GM18505 (cell line): ENCODE measurements at regions not wholly inside any gene's neighbourhood (a gene's known extent, or its start where the extent isn't known, plus 50 kb on each side); places are given as distances from the start of the nearest gene placed in this dataset.

ENCODE experiments used
- ATAC-seq: cut with Tn5 transposase; IDR thresholded peaks from one replicate; pipeline ENCODE4 v1.9.1; 2021; ENCODE audit not compliant: unreplicated experiment
- POLR2A ChIP-seq: IDR thresholded peaks from 4 replicates; pipeline ENCODE4 v1.6.1; 2011; ENCODE audit warnings: borderline replicate concordance; ENCODE audit not compliant: insufficient read depth, insufficient read length; ENCODE audit errors: extremely low read depth

DNA sequence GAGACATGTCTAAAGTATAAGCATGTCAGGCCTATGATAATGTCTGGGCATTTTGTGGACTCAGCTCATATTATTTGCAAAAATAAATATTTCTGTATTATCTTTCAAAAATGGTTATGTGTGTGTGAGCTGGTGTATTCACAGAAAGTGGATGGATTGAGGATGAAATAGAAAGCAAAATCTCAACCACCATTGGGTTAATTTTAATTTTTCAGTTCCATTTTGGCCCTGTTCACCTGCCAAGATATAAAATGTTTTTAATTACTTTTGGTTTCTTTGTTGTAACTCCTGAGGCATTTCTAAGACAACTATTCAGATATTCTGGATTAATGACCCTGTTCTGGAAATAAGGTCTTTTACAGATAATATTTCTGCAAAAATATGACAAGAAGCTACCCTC, 232.7 kb upstream of the PPFIA2 start:
- ATAC-seq = no peak
- no peak for TF ChIP-seq POLR2A

DNA sequence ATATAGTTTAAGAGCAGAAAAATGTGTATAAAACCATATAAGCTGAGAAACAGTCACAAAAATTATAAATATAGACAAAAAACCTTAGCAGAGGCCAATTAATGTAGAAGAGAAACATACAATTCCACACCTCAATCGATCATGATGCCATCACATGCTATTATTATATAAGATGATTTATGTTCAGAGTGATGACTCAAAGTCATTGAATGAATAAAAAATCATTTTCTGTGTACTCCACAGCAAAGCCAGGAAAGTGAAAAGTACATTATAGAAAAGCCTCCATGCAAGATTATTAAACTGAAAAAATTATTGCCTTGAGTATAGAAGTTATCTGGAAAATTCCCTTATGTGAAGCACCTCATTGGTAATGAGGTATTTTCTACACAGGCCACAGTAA, 229.2 kb upstream of the PPFIA2 start:
- no peak for ATAC-seq
- no peak for TF ChIP-seq POLR2A

DNA sequence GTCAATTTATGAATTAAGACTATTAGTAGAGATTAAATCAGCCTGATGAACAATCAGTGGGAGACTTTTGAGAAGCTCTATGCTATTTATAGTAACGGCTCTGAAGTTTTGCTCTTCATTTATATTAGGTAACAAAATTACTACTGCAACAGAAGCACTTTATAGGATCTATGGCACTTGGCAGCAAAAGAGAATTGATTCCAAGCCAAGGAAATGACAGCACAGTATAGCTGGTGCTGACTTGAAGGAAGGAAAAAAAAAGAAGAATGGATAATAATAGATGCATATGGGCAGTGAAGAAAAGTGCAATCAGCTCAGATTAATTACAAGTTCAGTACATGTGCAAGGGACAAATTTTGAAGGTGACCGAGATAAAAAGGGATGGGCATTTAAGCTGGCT, 228.2 kb upstream of the PPFIA2 start:
- ATAC-seq = no peak
- TF ChIP-seq POLR2A = no peak

DNA sequence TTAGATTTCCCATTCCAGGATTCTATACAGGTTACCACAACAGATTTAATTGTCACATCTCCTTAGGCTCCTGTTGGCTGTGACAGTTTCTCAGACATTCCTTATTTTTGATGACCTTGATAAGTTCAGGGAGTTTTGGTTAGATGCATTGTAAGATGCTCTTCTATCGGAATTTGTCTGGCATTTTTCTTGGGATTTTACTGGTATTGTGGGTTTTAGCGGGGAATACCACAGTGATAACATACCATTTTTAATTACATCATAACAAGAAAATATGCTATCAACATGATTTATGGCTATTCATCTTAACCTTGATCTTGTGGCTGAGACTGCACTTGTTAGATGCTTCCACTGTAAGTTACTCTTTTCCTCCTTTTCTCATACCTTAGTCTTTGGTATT, 217.5 kb upstream of the PPFIA2 start:
- ATAC-seq = no peak
- no peak for TF ChIP-seq POLR2A

DNA sequence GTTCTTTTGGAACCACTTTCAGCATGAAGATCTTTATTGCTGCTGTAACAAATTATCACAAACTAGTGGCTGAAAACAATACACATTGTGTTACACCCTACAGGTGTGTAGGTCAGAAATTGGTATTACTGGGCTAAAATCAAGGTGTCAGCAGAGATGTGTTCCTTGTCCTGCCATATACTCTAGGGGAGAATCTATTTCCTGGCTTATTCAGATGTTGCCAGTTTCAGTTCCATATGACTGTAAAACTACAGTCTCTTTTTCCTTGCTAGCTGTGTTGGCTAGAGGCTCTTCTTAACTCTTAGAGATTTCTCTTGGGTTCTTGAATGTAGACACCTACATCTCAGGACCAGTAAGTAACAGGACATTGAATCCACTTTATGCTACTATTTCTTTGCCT, 215.6 kb upstream of the PPFIA2 start:
- TF ChIP-seq POLR2A = no peak

DNA sequence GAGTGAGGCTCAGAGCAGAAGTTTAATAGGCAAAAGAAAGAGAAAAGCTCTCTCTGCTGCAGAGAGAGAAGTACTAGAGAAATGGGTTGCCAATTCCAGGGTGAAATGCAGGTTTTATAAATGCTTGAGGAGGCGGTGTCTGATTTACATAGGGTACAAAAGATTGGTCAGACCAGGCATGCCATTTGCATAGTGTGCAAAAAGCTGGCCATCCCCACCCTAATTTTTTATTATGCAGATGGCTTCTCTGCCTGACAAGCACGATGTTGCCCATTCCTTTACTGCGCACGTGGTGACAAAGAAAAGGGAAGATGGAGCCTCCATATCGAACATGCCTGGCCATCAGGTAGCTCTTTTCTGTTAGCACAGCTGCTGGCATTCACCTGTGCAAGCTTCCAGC, 209.3 kb upstream of the PPFIA2 start:
- ATAC-seq = no peak
- no peak for TF ChIP-seq POLR2A

More for the DNA sequence above, 215.6 kb upstream of the PPFIA2 start:
- no peak for ATAC-seq

DNA sequence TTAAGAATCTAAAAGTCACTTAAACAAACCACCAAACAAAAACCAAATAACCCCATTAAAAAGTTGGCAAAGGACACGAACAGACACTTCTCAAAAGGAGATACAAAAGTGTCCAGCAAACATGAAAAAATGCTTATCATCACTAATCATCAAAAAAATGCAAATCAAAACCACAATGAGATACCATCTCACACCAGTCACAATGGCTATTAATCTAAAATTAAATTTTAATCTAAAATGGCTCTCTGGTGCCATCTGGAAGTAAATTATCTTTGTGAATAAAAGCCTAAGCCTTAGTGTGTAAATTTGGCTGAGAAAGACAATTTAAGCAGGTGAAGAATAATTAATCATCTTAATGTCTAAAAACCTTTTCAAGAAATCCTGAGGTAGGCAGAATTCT, 204.5 kb upstream of the PPFIA2 start:
- no peak for TF ChIP-seq POLR2A
- no peak for ATAC-seq

DNA sequence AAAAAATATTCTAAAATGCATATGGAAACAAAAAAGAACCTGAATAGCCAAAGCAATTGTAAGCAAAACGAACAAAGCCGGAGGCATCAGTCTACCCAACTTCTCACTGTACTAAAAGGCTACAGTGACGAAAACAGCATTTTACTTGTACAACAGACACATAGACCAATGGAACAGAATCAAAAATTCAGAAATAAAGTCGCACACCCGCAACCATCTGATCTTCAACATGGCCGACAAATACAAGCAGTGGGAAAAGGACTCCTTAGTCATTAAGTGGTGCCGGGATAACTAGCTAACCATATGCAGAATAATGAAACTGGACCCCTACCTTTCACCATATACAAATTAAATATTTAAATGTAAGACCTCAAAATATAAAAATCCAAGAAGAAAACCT, 203.9 kb upstream of the PPFIA2 start:
- no peak for TF ChIP-seq POLR2A
- no peak for ATAC-seq

DNA sequence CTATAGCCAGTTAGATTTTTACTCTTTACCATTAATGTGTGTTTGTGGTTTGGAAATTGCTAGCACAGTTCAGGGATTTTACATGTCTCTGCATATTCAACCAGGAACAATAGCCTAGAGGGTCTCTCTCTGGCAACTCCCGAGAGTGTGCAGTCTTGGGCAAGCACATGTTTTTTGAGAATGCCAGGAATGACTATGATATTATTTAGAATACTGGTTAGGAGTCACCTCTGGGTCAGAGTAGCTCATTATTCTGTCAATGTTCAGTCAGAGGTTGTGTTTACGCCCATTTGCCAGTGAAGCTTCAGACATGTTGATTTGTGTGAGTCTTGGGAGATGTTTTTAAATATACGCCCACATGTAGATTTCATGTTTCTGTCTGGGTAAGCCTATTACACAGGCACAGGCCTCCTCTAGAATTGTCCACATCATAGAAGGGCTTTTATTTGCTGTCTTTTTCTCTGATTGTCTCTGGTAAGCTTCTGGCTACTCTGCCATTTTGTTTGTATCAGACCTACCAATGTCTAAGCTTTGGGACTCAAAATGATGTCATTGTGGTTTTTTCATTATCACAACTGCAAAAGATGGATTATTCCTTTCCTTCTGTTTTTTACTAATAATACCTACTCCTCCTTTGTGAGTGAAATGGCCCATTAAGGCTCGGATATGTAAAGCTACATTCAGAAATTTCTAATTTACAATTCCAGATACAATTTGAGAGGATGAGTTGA, 203.1 kb upstream of the PPFIA2 start:
- no peak for ATAC-seq
- TF ChIP-seq POLR2A = no peak

DNA sequence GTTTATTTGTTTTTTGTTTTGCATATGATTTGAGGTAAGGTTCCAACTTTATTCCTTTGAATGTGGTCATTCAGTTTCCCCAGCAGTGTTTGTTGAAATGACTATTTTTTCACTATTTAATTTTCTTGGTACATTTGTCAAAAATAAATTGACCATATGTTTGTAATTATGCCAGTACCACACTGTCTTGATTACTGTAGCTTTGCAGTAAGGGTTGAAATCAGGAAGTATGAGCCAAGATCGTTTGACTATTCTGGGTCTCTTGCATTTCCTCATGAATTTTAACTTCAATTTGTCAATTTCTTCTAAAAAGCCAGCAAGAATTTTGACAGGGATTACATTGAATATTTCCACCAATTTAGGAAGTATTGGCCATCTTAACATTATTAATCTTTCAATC, 199.3 kb upstream of the PPFIA2 start:
- TF ChIP-seq POLR2A = no peak
- ATAC-seq = no peak

DNA sequence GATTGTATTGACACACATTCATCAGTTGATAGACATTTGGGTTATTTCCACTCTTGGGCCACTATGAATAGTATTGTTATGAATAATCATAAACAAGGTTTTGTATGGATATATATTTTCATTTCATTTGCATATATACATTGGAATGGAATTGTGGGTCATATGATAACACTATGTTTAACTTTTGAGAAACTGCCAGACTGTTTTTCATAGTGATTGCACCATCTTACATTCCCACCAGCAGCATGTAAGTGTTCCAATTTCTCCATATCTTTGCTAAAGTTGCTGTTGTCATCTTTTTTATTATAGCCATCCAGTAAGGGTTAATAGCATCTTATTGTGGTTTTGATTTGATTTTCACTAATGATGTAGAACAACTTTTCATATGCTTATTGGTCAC, 198.5 kb upstream of the PPFIA2 start:
- no peak for ATAC-seq
- no peak for TF ChIP-seq POLR2A

DNA sequence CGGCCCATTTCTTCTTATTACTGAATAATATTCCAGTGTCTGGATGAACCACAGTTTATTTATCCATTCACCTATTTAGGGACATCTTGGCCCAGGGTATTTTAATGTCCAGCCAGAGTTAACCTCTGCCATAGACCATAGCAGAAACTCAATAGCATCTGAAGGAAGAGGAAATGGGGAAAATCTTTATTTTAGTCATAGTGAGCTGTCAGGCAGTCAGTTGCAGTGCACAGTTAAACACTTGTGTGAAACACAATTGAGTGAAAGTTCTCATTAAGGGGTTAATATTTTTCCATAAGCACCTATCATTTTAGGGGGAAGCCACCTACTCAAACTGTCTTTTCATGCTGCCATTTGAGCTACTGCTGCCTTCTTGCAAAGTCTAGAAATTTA, 197.3 kb upstream of the PPFIA2 start:
- ATAC-seq = no peak
- no peak for TF ChIP-seq POLR2A

DNA sequence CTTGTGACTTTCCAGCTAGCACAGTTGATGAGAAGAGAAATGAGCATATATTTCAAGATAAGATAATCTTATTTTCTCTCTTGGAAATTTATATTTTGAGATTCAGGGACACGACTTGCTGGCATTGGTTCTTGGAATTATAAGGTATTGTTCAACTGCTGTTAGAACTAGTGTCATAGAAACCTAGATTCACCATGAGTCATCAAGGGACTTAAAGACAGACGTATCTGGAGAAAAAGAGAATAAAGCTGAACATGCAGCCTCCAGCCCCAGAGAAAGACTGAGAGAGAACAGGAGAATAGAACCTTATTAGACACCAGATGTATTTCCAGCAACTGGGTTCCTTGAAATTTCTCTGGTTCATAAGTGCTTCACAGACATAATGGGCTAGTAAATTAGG, 194.4 kb upstream of the PPFIA2 start:
- no peak for ATAC-seq
- no peak for TF ChIP-seq POLR2A

DNA sequence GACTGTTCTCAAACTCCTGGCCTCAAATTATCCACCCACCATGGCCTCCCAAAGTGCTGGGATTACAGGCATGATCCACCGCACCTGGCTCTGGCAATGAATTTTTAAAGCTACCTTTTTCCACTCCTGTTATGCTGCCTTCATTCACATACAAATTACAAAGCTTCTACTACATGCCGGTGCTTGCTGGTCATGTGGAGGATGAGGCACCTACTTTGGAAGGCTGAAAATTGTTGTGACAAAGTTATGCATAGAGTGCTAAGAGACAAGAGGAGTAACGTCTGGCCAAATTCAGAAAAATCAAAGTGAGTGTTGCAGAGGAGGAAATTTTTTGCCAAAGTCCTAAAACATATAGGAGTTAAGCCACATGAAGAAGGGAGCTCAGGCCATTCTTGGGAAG, 191.7 kb upstream of the PPFIA2 start:
- TF ChIP-seq POLR2A = no peak
- no peak for ATAC-seq

DNA sequence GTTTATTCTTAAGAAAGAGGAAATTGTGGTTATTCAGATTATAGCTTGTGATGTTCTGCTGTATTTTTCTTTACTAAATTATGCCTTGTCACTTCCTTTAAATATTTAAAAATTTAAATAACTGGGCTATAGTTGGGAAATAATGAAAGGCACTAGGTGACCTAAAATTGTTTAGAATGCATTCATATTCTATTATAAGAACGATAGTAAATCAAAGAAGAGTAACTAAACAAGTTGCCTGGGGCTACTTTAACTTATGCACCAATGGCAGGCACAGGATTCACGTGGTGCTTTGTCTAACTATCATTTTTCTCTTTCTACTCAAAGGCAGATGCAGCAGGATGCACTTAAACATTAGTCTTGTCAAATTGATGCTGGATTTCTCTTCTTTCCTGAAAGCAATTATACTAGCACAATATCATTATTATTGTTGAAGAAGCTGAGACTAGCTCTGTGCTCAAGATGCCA, 190.7 kb upstream of the PPFIA2 start:
- no peak for ATAC-seq
- TF ChIP-seq POLR2A = no peak
